SK-N-SH treated with all-trans-retinoic acid at 6 μM for 48 hours (cell line): ENCODE measurements at regions not wholly inside any gene's neighbourhood (a gene's known extent, or its start where the extent isn't known, plus 50 kb on each side); places are given as distances from the start of the nearest gene placed in this dataset.

ENCODE experiments used
- ARNTL ChIP-seq: fragments of 450-650 bp; formaldehyde crosslinking; IDR thresholded peaks from 2 replicates; pipeline ENCODE4 v1.5.0; 2020; ENCODE audit warnings: low read depth, mild to moderate bottlenecking, moderate library complexity, borderline replicate concordance
- BACH2 ChIP-seq: fragments of 250-450 bp; sonication (Bioruptor Pico); IDR thresholded peaks from 2 replicates; pipeline ENCODE4 v1.9.0; 2021; ENCODE audit warnings: mild to moderate bottlenecking, borderline replicate concordance
- CSDC2 ChIP-seq: fragments of 250-450 bp; sonication (Bioruptor Pico); IDR thresholded peaks from 2 replicates; pipeline ENCODE4 v1.5.0; 2020; ENCODE audit warnings: mild to moderate bottlenecking, moderate library complexity
- GLIS3 ChIP-seq: fragments of 250-450 bp; sonication (Bioruptor Pico); IDR thresholded peaks from 2 replicates; pipeline ENCODE4 v1.5.0; 2020; ENCODE audit warnings: mild to moderate bottlenecking, moderate library complexity
- ZFP3 ChIP-seq: fragments of 250-450 bp; sonication (Bioruptor Pico); IDR thresholded peaks from 2 replicates; pipeline ENCODE4 v1.5.0; 2020; ENCODE audit warnings: mild to moderate bottlenecking, moderate library complexity
- ZNF70 ChIP-seq: fragments of 450-650 bp; formaldehyde crosslinking; IDR thresholded peaks from 2 replicates; pipeline ENCODE4 v1.5.0; 2020; ENCODE audit warnings: mild to moderate bottlenecking, moderate library complexity
- ZNF8 ChIP-seq: fragments of 450-650 bp; formaldehyde crosslinking; IDR thresholded peaks from 2 replicates; pipeline ENCODE4 v1.5.0; 2020; ENCODE audit warnings: mild to moderate bottlenecking, moderate library complexity
- TF ChIP-seq, protein P1 (sequence below): fragments of 250-450 bp; sonication (Bioruptor Pico); IDR thresholded peaks from 2 replicates; pipeline ENCODE4 v1.8.0; 2020; ENCODE audit warnings: mild to moderate bottlenecking, moderate library complexity, borderline replicate concordance

DNA sequence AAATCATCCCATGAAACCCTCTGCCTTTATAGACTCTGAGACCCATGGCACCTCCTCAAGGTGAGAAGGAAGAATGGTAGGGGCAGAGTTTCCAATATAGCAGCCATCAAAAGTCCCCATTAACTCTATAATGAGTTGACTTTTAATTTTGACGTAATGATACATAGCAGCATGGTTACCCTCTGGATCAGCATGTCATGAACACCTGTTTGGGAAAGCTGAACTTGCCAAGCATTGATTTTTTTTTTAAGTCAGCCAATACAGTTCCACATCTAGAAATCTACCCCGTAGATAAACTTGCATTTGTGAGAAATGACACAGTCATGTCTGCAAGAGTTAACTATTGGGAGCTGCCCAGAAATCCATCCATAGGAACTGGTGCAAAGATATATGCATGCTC, 191.8 kb downstream of the TMEM114 start:
- TF ChIP-seq, protein P1, sequence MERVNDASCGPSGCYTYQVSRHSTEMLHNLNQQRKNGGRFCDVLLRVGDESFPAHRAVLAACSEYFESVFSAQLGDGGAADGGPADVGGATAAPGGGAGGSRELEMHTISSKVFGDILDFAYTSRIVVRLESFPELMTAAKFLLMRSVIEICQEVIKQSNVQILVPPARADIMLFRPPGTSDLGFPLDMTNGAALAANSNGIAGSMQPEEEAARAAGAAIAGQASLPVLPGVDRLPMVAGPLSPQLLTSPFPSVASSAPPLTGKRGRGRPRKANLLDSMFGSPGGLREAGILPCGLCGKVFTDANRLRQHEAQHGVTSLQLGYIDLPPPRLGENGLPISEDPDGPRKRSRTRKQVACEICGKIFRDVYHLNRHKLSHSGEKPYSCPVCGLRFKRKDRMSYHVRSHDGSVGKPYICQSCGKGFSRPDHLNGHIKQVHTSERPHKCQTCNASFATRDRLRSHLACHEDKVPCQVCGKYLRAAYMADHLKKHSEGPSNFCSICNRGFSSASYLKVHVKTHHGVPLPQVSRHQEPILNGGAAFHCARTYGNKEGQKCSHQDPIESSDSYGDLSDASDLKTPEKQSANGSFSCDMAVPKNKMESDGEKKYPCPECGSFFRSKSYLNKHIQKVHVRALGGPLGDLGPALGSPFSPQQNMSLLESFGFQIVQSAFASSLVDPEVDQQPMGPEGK (CRISPR knock-in tag) = no peak
- TF ChIP-seq CSDC2 (CRISPR knock-in tag) = no peak
- no peak for TF ChIP-seq GLIS3 (CRISPR knock-in tag)
- no peak for TF ChIP-seq ARNTL (CRISPR knock-in tag)
- no peak for TF ChIP-seq BACH2 (CRISPR knock-in tag)
- TF ChIP-seq ZFP3 (CRISPR knock-in tag) = no peak
- no peak for TF ChIP-seq ZNF8 (CRISPR knock-in tag)
- no peak for TF ChIP-seq ZNF70
